Right lobe of liver (tissue), 6 donors: ENCODE measurements at regions not wholly inside any gene's neighbourhood (a gene's known extent, or its start where the extent isn't known, plus 50 kb on each side); places are given as distances from the start of the nearest gene placed in this dataset.
A peak's percentile ranks its signal among the peaks of the same experiment; 100 is the strongest.

Experiments used
- ATAC-seq, 4 donors: fragments of 200-7000 bp; cut with Tn5 transposase; one replicate each; pipeline ENCODE4 v1.9.1; 2020; ENCODE audit warnings: mild to moderate bottlenecking in 4 of 4, moderate library complexity in 4 of 4
- DNase-seq, 3 donors: peaks; one replicate each; pipeline ENCODE4 v3.0.0-alpha.2; 2020
- H3K27ac ChIP-seq, 3 donors: fragments of 200-600 bp; one replicate each; pipeline ENCODE4 v1.8.0; 2022
- H3K27me3 ChIP-seq, 2 donors: fragments of 200-600 bp; one replicate each; pipeline ENCODE4 v1.8.0; 2022
- H3K36me3 ChIP-seq, 4 donors: fragments of 200-600 bp; sonication (generic) in 1 of 4; one replicate each; pipeline versions ENCODE4 v1.5.1 to v1.8.0; 2017 to 2022; ENCODE audit warnings: control low read depth in 1 of 4
- H3K4me1 ChIP-seq, 4 donors: fragments of 200-600 bp; sonication (generic) in 1 of 4; one replicate each; pipeline versions ENCODE4 v1.5.1 to v1.8.0; 2017 to 2022; ENCODE audit warnings: control low read depth in 1 of 4
- H3K4me3 ChIP-seq, 3 donors: fragments of 200-600 bp; one replicate each; pipeline ENCODE4 v1.8.0; 2022
- H3K9me3 ChIP-seq, 4 donors: fragments of 200-600 bp; sonication (generic) in 1 of 4; one replicate each; pipeline versions ENCODE4 v1.5.1 to v1.8.0; 2017 to 2022; ENCODE audit warnings: control low read depth in 1 of 4
- POLR2A ChIP-seq: fragments of 450-650 bp; IDR thresholded peaks from one replicate; pipeline ENCODE4 v1.6.1; 2017; ENCODE audit warnings: antibody characterized with exemption, mild to moderate bottlenecking
- WGBS: methylation state at CpG from one replicate; pipeline ENCODE4 v1.1.6; 2018; ENCODE audit warnings: low coverage, low lambda C conversion rate; ENCODE audit not compliant: insufficient coverage; ENCODE audit errors: missing lambda C conversion rate; 5-methylcytosine and 5-hydroxymethylcytosine counted together
- intact Hi-C, 2 donors: fragments of 100-400 bp; cut with DNase I; formaldehyde crosslinking; loops; one replicate each; pipeline versions ENCODE4 v1.11.2 to v1.14.1; 2022
- TF ChIP-seq, protein P1 (sequence below), 4 donors: fragments of 200-600 bp in 3 of 4; fragments of 450-650 bp in 1 of 4; IDR thresholded peaks; one replicate each; pipeline versions ENCODE4 v1.5.1 to v1.8.0; 2016 to 2022; ENCODE audit warnings: antibody characterized with exemption in 4 of 4, mild to moderate bottlenecking in 2 of 4
- donor health status: DM: no; HTN: yes; CAD: no.
- donor health status: DM: no; HTN: no; CAD: no.
- donor health status: DM: no; HTN: no; CAD: no.
- donor health status: DM: no; HTN: yes; CAD: no.
- donor health status: DM: no; HTN: yes; CAD: no.

DNA sequence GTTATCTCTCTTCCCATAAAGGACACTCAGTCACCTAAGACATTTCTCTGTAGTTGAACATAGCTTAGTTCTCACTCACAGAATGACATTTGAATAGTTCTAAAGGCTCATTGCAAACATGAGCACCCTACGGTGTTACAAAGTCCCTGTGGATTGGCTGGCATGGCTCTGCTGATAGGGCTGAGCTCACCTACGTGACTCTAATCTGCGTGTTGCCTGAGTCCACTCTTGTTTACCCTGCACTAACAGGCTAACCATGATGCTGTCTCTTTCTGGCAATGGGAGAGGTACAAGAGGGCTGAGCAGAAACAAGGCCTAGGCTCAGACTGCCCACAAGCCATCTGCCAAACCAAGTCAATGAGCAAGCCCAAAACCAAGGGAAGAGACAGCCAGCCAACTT, 103.6 kb downstream of the PALM2AKAP2 start:
- 31% methylated on average over 3 of the region's 3 CpGs for WGBS
- Histone ChIP-seq H3K27ac (peak overlapping the region in 1 of 3 donors; percentile 75), H3K4me3 (no peak overlapping the region), H3K9me3 (no peaks in the 10 kb centered on the region), H3K36me3 (no peaks in the 10 kb centered on the region), H3K4me1 (peaks cover 0 to 11% (median 0%) of the 10 kb centered on the region in 4 donors), H3K27me3 (no peaks in the 10 kb centered on the region)
- intact Hi-C loops = no loop called here
- ATAC-seq (peak; percentile 61 to 90 (median 83)), DNase-seq (peak; percentile 41 to 64 (median 53))
- no peak for TF ChIP-seq POLR2A

DNA sequence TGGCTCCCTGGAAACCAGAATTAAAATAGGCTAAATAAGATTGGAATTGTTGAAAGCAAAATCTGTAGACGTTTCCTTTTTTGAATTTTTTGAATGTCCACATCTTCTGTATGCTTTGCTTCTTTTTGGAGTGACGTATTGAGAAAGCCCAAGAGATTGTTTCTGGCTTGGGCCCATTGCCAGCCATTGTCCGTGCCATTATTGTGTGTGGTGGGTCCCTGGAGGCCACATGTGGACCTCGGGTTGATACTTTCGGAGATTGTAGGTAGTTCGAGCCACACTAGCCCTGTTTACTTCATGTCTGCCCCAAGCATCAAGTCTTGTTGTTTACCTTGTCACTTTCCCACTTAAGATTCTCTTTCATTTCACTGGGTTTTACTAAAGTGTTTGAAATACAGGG, 106.0 kb downstream of the PALM2AKAP2 start:
- no peak overlapping the region for H3K4me3 ChIP-seq
- no peak overlapping the region for H3K27ac ChIP-seq
- TF ChIP-seq, protein P1, sequence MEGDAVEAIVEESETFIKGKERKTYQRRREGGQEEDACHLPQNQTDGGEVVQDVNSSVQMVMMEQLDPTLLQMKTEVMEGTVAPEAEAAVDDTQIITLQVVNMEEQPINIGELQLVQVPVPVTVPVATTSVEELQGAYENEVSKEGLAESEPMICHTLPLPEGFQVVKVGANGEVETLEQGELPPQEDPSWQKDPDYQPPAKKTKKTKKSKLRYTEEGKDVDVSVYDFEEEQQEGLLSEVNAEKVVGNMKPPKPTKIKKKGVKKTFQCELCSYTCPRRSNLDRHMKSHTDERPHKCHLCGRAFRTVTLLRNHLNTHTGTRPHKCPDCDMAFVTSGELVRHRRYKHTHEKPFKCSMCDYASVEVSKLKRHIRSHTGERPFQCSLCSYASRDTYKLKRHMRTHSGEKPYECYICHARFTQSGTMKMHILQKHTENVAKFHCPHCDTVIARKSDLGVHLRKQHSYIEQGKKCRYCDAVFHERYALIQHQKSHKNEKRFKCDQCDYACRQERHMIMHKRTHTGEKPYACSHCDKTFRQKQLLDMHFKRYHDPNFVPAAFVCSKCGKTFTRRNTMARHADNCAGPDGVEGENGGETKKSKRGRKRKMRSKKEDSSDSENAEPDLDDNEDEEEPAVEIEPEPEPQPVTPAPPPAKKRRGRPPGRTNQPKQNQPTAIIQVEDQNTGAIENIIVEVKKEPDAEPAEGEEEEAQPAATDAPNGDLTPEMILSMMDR (IDR thresholded peaks at IDR 0.05) = no peak
- no peak for TF ChIP-seq POLR2A
- H3K27me3 ChIP-seq = no peaks in the 10 kb centered on the region
- ATAC-seq (no peak), DNase-seq (no peak)
- intact Hi-C loops = no loop called here
- peaks cover 0 to 11% (median 0%) of the 10 kb centered on the region in 4 donors for H3K4me1 ChIP-seq
- H3K36me3 ChIP-seq = peaks cover 0 to 5% (median 0%) of the 10 kb centered on the region in 4 donors
- 83% methylated on average over 6 of the region's 6 CpGs for WGBS
- no peaks in the 10 kb centered on the region for H3K9me3 ChIP-seq

DNA sequence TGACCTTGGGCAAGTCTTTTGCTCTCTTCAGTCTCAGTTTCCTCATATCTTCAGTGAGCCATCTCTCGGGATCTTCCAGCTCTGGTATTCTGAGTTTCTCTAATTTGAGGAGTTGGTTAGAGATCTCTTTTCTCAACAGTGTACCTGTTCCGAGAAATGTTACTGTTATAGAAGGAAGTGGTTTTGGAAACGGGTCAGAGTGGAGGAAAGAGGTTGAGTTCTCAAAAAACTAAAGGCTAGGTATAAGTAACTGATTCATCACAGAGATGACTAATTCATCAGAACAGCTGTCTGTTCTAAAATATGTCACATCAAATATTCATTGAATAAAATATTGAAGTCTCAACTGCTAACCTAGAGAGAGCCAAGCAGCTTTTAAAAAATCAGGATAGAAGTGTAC, 106.6 kb downstream of the PALM2AKAP2 start:
- Histone ChIP-seq H3K4me1 (peaks cover 0 to 11% (median 0%) of the 10 kb centered on the region in 4 donors), H3K27ac (no peak overlapping the region), H3K9me3 (no peaks in the 10 kb centered on the region), H3K4me3 (no peak overlapping the region), H3K36me3 (peaks cover 0 to 8% (median 0%) of the 10 kb centered on the region in 4 donors), H3K27me3 (no peaks in the 10 kb centered on the region)
- 55% methylated on average over 3 of the region's 3 CpGs for WGBS
- intact Hi-C loops = no loop called here
- ATAC-seq (no peak), DNase-seq (no peak)
- TF ChIP-seq, protein P1 (IDR thresholded peaks at IDR 0.05) = no peak
- no peak for TF ChIP-seq POLR2A

- Histone ChIP-seq H3K27ac (no peak overlapping the region), H3K4me3 (no peak overlapping the region), H3K4me1 (peaks cover 0 to 11% (median 0%) of the 10 kb centered on the region in 4 donors), H3K27me3 (no peaks in the 10 kb centered on the region), H3K36me3 (peaks cover 0 to 8% (median 0%) of the 10 kb centered on the region in 4 donors), H3K9me3 (no peaks in the 10 kb centered on the region)
- TF ChIP-seq, protein P1 (IDR thresholded peaks at IDR 0.05) = no peak
- no peak for TF ChIP-seq POLR2A
- no peak for DNase-seq
- 80% methylated on average over 3 of the region's 3 CpGs for WGBS
- no peak for ATAC-seq
- intact Hi-C loops = no loop called here
These were observed 107.1 kb downstream of the PALM2AKAP2 start for GRCh38 chr9:109887079-109887478.

GRCh38 chr9:109888695-109889094, 108.7 kb downstream of the PALM2AKAP2 start:
- Histone ChIP-seq H3K27ac (no peak overlapping the region), H3K27me3 (no peaks in the 10 kb centered on the region), H3K9me3 (no peaks in the 10 kb centered on the region), H3K4me3 (no peak overlapping the region), H3K4me1 (peaks cover 0 to 8% (median 0%) of the 10 kb centered on the region in 4 donors), H3K36me3 (peaks cover 0 to 8% (median 0%) of the 10 kb centered on the region in 4 donors)
- TF ChIP-seq POLR2A = no peak
- TF ChIP-seq, protein P1 (IDR thresholded peaks at IDR 0.05) = no peak
- 100% methylated on average over 1 of the region's 1 CpG for WGBS
- ATAC-seq (no peak), DNase-seq (no peak)
- intact Hi-C loops = no loop called here
